Endothelial cell of umbilical vein (primary cell): ENCODE measurements at regions not wholly inside any gene's neighbourhood (a gene's known extent, or its start where the extent isn't known, plus 50 kb on each side); places are given as distances from the start of the nearest gene placed in this dataset.

ENCODE experiments used
- BruUV-seq: library from RNA; stranded (reverse); fragments of 400-500 nt; replicated peaks from 2 replicates; lab custom pipeline; 2021; lab: Mats Ljungman, UMichigan
- CTCF ChIA-PET: fragments of 300-600, 350-600 bp; sonication (Branson Sonifier 250); formaldehyde crosslinking; loops from one replicate; lab custom pipeline; 2021; ENCODE audit warnings: antibody characterized with exemption, inconsistent platforms; lab: Charles Lee
- POLR2A ChIA-PET: fragments of 300-600, 350-600 bp; sonication (Branson Sonifier 250); formaldehyde crosslinking; loops from one replicate; lab custom pipeline; 2021; ENCODE audit warnings: antibody characterized with exemption, inconsistent platforms; lab: Charles Lee
- DNase-seq: peaks from one replicate; pipeline ENCODE4 v3.0.0-alpha.2; 2011; ENCODE audit warnings: low read depth, low spot score
- FAIRE-seq: peaks from 2 replicates; lab custom pipeline; 2011; peaks lifted over from hg19 to GRCh38; lab: Jason Lieb, UNC
- H2AFZ ChIP-seq: 2 replicates; pipeline ENCODE4 v1.6.0; 2012; ENCODE audit warnings: low read depth, low read length, control low read depth, inconsistent platforms
- H3K27ac ChIP-seq: 2 replicates; pipeline ENCODE4 v1.5.1; 2011; ENCODE audit warnings: low read depth, mild to moderate bottlenecking, control low read depth, low read length, moderate library complexity; ENCODE audit not compliant: insufficient read depth
- H3K27me3 ChIP-seq, 2 experiments: 2 replicates each; pipeline versions ENCODE4 v1.6.0 to v1.6.1; 2011; ENCODE audit warnings: low read length in 2 of 2, mixed read lengths in 1 of 2; ENCODE audit not compliant: control insufficient read depth in 2 of 2, insufficient read depth in 2 of 2
- H3K36me3 ChIP-seq, 2 experiments: 2 replicates in 1 of 2; 3 replicates in 1 of 2; pipeline ENCODE4 v1.5.1; 2011; ENCODE audit warnings: low read length in 2 of 2, mild to moderate bottlenecking in 1 of 2, moderate library complexity in 1 of 2; ENCODE audit not compliant: control insufficient read depth in 2 of 2, insufficient read depth in 2 of 2; ENCODE audit errors: extremely low read depth in 1 of 2
- H3K4me1 ChIP-seq: 3 replicates; pipeline ENCODE4 v1.5.1; 2011; ENCODE audit warnings: mild to moderate bottlenecking, low read length; ENCODE audit not compliant: control insufficient read depth, insufficient read depth; ENCODE audit errors: extremely low read depth
- H3K4me2 ChIP-seq: 2 replicates; pipeline ENCODE4 v1.6.1; 2011; ENCODE audit warnings: low read length, control low read depth, mixed read lengths; ENCODE audit not compliant: insufficient read depth
- H3K4me3 ChIP-seq, 3 experiments: fragments of 200-600 bp in 1 of 3; sonication (generic), shearing (Covaris generic) in 1 of 3; replicated peaks in 1 of 3; 2 replicates each; pipeline ENCODE4 v1.5.1; 2011 to 2016; ENCODE audit warnings: control low read depth in 3 of 3, low read length in 3 of 3, mild to moderate bottlenecking in 2 of 3, inconsistent platforms in 1 of 3, low read depth in 1 of 3, moderate library complexity in 1 of 3; ENCODE audit not compliant: insufficient read depth in 1 of 3
- H3K79me2 ChIP-seq: 2 replicates; pipeline ENCODE4 v1.6.0; 2012; ENCODE audit warnings: low read length, inconsistent platforms; ENCODE audit not compliant: control insufficient read depth, insufficient read depth
- H3K9ac ChIP-seq: replicated peaks from 2 replicates; pipeline ENCODE3; 2011; ENCODE audit warnings: low read length, control low read depth; ENCODE audit not compliant: insufficient read depth; ENCODE audit errors: extremely low read depth
- H3K9me1 ChIP-seq: replicated peaks from 3 replicates; pipeline ENCODE4 v1.6.0; 2011; ENCODE audit warnings: mild to moderate bottlenecking, low read length; ENCODE audit not compliant: control insufficient read depth, insufficient read depth; ENCODE audit errors: extremely low read depth
- H3K9me3 ChIP-seq: replicated peaks from 2 replicates; pipeline ENCODE4 v1.5.1; 2012; ENCODE audit warnings: low read length, inconsistent platforms; ENCODE audit not compliant: control insufficient read depth, insufficient read depth
- H4K20me1 ChIP-seq: replicated peaks from 2 replicates; pipeline ENCODE3; 2011; ENCODE audit warnings: mild to moderate bottlenecking, low read length; ENCODE audit not compliant: control insufficient read depth, insufficient read depth; ENCODE audit errors: extremely low read depth
- CTCF ChIP-seq, 2 donors: IDR thresholded peaks; 1 replicate in 1 of 2; 2 replicates in 1 of 2; pipeline ENCODE4 v1.5.1; 2011; ENCODE audit warnings: low read length in 2 of 2, mild to moderate bottlenecking in 2 of 2, moderate library complexity in 2 of 2, control low read depth in 1 of 2, inconsistent platforms in 1 of 2, low read depth in 1 of 2; ENCODE audit not compliant: insufficient read depth in 1 of 2; ENCODE audit errors: extremely low read depth in 1 of 2
- EZH2 ChIP-seq: IDR thresholded peaks from 2 replicates; pipeline ENCODE4 v1.6.1; 2012; ENCODE audit warnings: borderline replicate concordance, low read depth, mild to moderate bottlenecking, moderate library complexity, low read length, inconsistent platforms; ENCODE audit not compliant: severe bottlenecking
- FOS ChIP-seq: IDR thresholded peaks from 2 replicates; pipeline ENCODE4 v1.6.1; 2011; ENCODE audit warnings: mild to moderate bottlenecking, low read length, moderate library complexity, borderline replicate concordance; ENCODE audit not compliant: insufficient read depth
- GATA2 ChIP-seq: IDR thresholded peaks from 2 replicates; pipeline ENCODE4 v1.7.0; 2011; ENCODE audit warnings: low read depth, mild to moderate bottlenecking, moderate library complexity, mixed read lengths, low read length; ENCODE audit not compliant: insufficient read length, insufficient read depth
- JUN ChIP-seq: IDR thresholded peaks from 2 replicates; pipeline ENCODE4 v1.6.1; 2011; ENCODE audit warnings: borderline replicate concordance, low read depth; ENCODE audit not compliant: insufficient read length, insufficient read depth
- MAX ChIP-seq: IDR thresholded peaks from 2 replicates; pipeline ENCODE4 v1.6.1; 2011; ENCODE audit not compliant: insufficient read depth, insufficient read length
- MYC ChIP-seq: IDR thresholded peaks from one replicate; pipeline ENCODE4 v1.6.1; 2011; ENCODE audit warnings: mild to moderate bottlenecking, low read depth, low read length
- POLR2A ChIP-seq: IDR thresholded peaks from 2 replicates; pipeline ENCODE4 v1.6.1; 2012; ENCODE audit warnings: low read depth, mild to moderate bottlenecking, control low read depth, low read length
- POLR2AphosphoS5 ChIP-seq: IDR thresholded peaks from 2 replicates; pipeline ENCODE4 v1.6.1; 2012; ENCODE audit warnings: low read depth, mild to moderate bottlenecking, control low read depth, low read length, moderate library complexity; ENCODE audit not compliant: insufficient read depth
- dilution Hi-C: fragments of 300-500 bp; cut with MboI; formaldehyde crosslinking; loops from one replicate; pipeline ENCODE4 v1.15.0; 2019; ENCODE audit warnings: low sequenced_read_pairs; ENCODE audit not compliant: extremely low pct_ligation_motif_present
- intact Hi-C: fragments of 100-400 bp; cut with micrococcal nuclease; formaldehyde crosslinking; loops from one replicate; pipeline ENCODE4 v1.10.0; 2022

DNA sequence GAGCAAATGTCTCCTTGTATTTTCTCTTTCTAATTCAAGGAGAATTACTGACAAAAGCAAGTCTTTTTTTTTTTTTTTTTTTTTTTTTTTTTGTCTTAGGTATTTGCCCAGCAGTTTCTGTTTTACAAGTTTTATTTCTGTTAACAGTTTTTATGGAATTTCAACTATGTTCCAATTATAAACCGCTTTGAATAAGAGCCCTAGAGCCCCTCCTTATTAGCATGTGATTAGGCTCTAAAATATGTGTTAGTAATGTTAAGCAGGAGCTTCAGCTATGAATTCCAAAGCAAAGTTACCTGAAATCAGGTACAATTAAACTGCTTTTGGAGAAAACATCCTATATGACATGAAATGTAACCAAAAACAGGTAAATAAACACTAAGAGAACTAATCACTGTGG is 997.0 kb upstream of the POT1 start:
- ChIA-PET CTCF (no interaction called here), POLR2A (no interaction called here)
- dilution Hi-C loops = no loop called here
- Histone ChIP-seq H3K9ac (no peak overlapping the region), H3K9me1 (no peaks in the 10 kb centered on the region), H3K27ac (no peak overlapping the region), H2AFZ (no peak overlapping the region), H3K4me3 (no peak overlapping the region), H3K9me3 (no peaks in the 10 kb centered on the region), H3K27me3 (no peaks in the 10 kb centered on the region), H3K36me3 (no peaks in the 10 kb centered on the region), H3K4me1 (no peaks in the 10 kb centered on the region), H3K79me2 (no peaks in the 10 kb centered on the region), H4K20me1 (no peaks in the 10 kb centered on the region), H3K4me2 (no peak overlapping the region)
- TF ChIP-seq POLR2A = no peak
- no peak for TF ChIP-seq MAX
- no peak for TF ChIP-seq EZH2
- TF ChIP-seq MYC = no peak
- no peak for TF ChIP-seq CTCF (IDR thresholded peaks at IDR 0.05; ENCODE audit: extremely low read depth in 1 of 2, insufficient read depth in 1 of 2, low read depth in 1 of 2, low read length in 2 of 2)
- no peak for TF ChIP-seq FOS
- TF ChIP-seq GATA2 = no peak
- TF ChIP-seq JUN = no peak
- TF ChIP-seq POLR2AphosphoS5 = no peak
- BruUV-seq = no TSS peak
- no peak for FAIRE-seq
- intact Hi-C loops = no loop called here
- DNase-seq = no peak
